RKO (cell line): ENCODE measurements at regions not wholly inside any gene's neighbourhood (a gene's known extent, or its start where the extent isn't known, plus 50 kb on each side); places are given as distances from the start of the nearest gene placed in this dataset.

ENCODE experiments used
- DNase-seq: peaks from one replicate; pipeline ENCODE4 v3.0.0-alpha.2; 2016; ENCODE audit warnings: low spot score

DNA sequence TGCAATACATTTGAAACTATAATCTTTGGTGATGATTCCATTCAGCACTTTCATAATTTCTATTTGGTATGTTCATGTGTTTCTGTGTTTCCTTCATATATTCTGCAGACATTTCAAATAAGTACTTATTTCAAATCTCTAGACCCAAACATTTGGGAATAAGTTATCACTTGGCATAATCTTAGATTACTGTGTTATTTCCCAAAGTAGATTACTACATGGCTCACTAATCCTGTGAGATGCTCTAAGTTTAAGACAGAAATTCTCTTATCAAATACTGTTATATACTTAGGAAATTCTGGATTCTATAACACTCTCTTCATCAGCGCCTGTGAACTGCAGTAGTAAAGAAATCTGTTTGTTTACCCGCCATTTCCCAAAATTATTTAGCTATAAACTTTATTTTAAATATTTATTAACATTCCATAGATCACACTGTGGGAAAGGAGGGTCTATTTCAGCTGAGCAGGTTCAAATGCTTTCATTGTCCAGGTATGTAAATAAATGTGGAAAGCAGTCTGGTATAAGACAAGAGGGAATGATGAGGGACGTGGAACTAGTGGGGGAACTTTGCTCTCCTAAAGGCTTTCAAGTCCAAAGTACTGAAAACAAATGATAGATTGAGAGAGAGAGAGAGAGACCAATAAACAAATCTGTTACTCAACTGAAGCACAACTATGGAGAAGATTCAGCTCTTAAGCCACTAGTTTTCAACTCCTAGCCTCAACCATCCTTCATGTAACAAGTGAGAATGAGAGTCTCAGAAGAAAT lies 61.8 kb upstream of the TOM1L1 start:
- no peak for DNase-seq

DNA sequence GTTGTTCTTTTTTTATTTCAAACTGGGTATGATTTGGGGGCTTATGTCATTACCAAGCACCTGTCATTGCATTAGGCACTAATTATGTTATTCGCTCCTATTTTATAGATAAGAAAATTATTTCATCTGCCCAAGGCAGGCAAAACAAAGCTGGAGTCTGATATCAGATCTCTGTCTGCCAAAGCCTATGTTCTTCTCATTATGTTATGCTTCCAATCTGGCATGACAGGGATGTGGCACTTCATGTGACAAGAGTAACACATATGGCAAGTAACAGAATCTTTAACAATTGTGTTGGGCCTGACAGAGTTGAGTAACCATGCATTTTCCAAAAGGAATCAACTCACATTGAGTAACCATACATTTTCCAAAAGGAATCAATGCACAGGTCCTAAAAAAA lies 61.2 kb upstream of the TOM1L1 start:
- no peak for DNase-seq

DNA sequence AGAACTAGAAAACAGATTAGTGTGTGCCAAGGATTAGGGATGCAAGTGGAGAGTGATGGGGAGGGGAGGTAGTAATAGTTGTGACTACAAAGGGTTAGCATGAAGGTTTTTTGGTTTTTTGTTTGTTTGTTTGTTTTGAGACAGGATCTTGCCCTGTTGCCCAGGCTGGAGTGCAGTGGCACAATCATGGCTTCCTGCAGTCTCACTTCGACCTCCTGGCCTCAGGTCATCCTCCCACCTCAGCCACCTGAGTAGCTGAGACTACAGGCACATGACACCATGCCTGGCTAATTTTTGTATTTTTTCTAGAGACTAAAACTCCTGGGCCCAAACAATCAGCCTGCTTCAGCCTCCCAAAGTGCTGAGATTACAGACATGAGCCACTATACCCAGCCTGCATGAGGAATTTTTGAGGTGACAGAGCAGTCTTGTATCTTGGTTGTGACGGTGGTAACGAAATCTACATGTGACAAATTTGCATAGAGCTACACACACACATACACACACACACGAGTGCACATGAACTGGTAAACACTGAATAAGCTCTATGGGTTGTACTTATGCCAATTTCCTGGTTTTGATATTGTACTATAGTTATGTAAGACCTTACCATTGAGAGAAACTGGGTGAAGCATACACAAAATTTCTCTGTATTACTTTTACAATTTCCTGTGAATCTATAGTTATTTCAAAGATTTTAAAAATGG lies 59.6 kb upstream of the TOM1L1 start:
- DNase-seq, result no peak

DNA sequence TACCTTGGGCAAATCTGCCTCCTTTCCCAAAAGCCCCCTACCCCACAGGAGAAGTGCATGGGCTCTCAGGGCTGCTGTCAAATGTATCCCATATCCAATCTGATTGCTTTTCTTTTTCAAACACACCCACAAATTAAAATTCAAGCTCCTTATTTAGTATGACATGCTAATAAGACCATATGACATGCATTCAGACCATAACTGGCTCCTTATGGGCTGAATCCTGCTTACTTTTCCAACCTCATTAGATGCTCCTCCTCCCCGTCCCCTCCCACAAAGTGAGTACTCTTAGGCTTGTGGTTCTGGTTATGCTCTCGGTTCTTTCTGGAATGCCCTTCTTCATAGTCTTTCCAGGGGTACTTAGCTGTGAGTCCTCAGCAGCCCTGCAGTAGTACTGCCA lies 59.0 kb upstream of the TOM1L1 start:
- no peak for DNase-seq

- no peak for DNase-seq
These were observed 56.4 kb upstream of the TOM1L1 start for GRCh38 chr17:54844233-54844632.

DNA sequence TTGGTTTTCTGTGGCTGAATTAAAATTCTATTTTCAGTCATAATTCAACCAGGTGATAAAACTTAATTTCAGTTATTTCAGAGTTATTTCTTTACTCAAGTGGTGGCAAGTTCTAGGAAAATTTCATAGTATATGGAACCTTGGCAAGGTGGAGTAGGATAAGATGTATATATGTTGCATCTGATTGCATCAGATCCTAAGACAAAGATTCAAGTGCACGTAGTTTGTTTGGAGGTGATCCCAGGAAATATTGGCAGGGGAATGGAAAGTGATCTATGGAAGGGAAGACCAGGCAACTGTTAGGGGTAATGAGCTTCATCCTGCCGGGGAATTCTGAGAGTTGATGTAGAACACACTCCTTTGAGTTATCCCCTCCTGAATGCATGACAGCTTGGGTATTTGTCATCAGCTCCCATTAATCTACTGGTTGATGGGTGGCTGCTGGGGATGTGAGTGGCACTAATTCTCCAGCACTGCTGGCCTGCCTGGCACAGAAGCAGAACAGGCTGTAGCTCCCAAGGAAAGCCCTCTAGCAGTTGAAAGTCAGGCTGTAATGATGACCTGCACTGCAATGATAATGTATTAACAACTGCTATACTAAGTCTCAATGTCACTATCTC lies 52.2 kb upstream of the TOM1L1 start:
- DNase-seq, result no peak

DNA sequence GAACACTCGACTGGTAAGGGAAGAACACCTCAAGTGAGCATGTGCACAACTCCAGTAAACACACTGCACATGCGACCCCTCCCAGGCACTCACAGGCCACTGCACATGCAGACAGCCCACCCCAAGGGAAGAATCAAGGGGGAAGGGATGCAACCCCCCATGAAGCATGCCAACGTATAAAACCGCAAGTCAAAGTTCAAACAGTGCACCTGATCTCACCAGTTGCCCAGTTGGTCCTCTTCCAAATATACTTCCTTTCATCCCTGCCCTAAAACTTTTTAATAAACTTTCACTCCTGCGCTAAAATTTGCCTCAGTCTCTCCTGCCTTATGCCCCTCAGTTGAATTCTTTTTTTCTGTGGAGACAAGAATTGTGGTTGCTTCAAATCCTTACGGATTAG lies 51.0 kb upstream of the TOM1L1 start:
- DNase-seq, result no peak
